HCT116 (cell line): ENCODE measurements at regions not wholly inside any gene's neighbourhood (a gene's known extent, or its start where the extent isn't known, plus 50 kb on each side); places are given as distances from the start of the nearest gene placed in this dataset.

Experiments
- ATAC-seq: fragments of 200-7000 bp; cut with Tn5 transposase; 2 replicates; pipeline ENCODE4 v1.9.1; 2020; ENCODE audit warnings: mild to moderate bottlenecking, moderate library complexity
- BruUV-seq: library from RNA; stranded (reverse); fragments of 400-500 nt; replicated peaks from 2 replicates; lab custom pipeline; 2021; lab: Mats Ljungman, UMichigan
- CTCF ChIA-PET: fragments of 300-600 bp; sonication (Branson Sonifier 250); formaldehyde crosslinking; loops from one replicate; lab custom pipeline; 2021; ENCODE audit warnings: antibody characterized with exemption; lab: Charles Lee
- POLR2A ChIA-PET: fragments of 300-600, 350-600 bp; sonication (Branson Sonifier 250); formaldehyde crosslinking; loops from one replicate; lab custom pipeline; 2021; ENCODE audit warnings: antibody characterized with exemption; lab: Charles Lee
- RAD21 ChIA-PET, 2 experiments: fragments of 300-600 bp; sonication (Branson Sonifier 250); formaldehyde crosslinking; loops; one replicate each; lab custom pipeline; 2023; ENCODE audit warnings: low total read pairs in 2 of 2; ENCODE audit not compliant: uncharacterized antibody in 2 of 2, unreplicated experiment in 2 of 2, low non-redundant PET in 1 of 2; lab: Charles Lee
- DNase-seq: peaks from one replicate; pipeline ENCODE4 v3.0.0-alpha.2; 2010; ENCODE audit warnings: low read depth, low spot score
- H2AFZ ChIP-seq: fragments of 200-600 bp; shearing (Covaris generic), sonication (generic); 2 replicates; pipeline ENCODE4 v1.6.1; 2017; ENCODE audit warnings: low read depth, mixed run types, mixed read lengths, antibody characterized with exemption, low read length; ENCODE audit not compliant: poor library complexity, severe bottlenecking
- H3K27ac ChIP-seq: 2 replicates; pipeline ENCODE4 v1.5.1; 2012; ENCODE audit warnings: low read depth, low read length
- H3K27me3 ChIP-seq: fragments of 200-600 bp; sonication (generic); 2 replicates; pipeline ENCODE4 v1.6.1; 2016; ENCODE audit warnings: mixed run types, low read length, mixed read lengths; ENCODE audit not compliant: insufficient read depth
- H3K36me3 ChIP-seq, 2 experiments: fragments of 200-500 bp in 1 of 2; fragments of 200-600 bp in 1 of 2; sonication (Bioruptor generic) in 1 of 2; sonication (generic) in 1 of 2; 2 replicates each; pipeline versions ENCODE4 v1.5.1 to v1.6.1; 2014 to 2016; ENCODE audit warnings: low read length in 2 of 2, inconsistent platforms in 1 of 2, mixed read lengths in 1 of 2, mixed run types in 1 of 2; ENCODE audit not compliant: insufficient read depth in 2 of 2, control insufficient read depth in 1 of 2
- H3K4me1 ChIP-seq, 2 experiments: fragments of 200-600 bp in 1 of 2; sonication (generic) in 1 of 2; 2 replicates each; pipeline versions ENCODE4 v1.5.1 to v1.6.1; 2012 to 2017; ENCODE audit warnings: low read length in 2 of 2, inconsistent platforms in 1 of 2, mild to moderate bottlenecking in 1 of 2, mixed read lengths in 1 of 2, mixed run types in 1 of 2, moderate library complexity in 1 of 2; ENCODE audit not compliant: insufficient read depth in 2 of 2, control insufficient read depth in 1 of 2
- H3K4me2 ChIP-seq: fragments of 200-600 bp; sonication (generic); 2 replicates; pipeline ENCODE4 v1.6.1; 2017; ENCODE audit warnings: mixed run types, low read length, mixed read lengths
- H3K4me3 ChIP-seq, 2 experiments: fragments of 200-600 bp in 1 of 2; sonication (generic) in 1 of 2; replicated peaks in 1 of 2; 2 replicates each; pipeline ENCODE4 v1.5.1; 2011 to 2016; ENCODE audit warnings: low read length in 2 of 2, control low read depth in 1 of 2, low read depth in 1 of 2, mild to moderate bottlenecking in 1 of 2, mixed read lengths in 1 of 2, mixed run types in 1 of 2
- H3K79me2 ChIP-seq: fragments of 200-600 bp; sonication (generic); 2 replicates; pipeline ENCODE4 v1.6.1; 2017; ENCODE audit warnings: mild to moderate bottlenecking, mixed run types, low read length, moderate library complexity, mixed read lengths; ENCODE audit not compliant: insufficient read depth
- H3K9ac ChIP-seq: fragments of 200-600 bp; sonication (generic); 2 replicates; pipeline ENCODE4 v1.6.1; 2016; ENCODE audit warnings: low read length, mixed read lengths
- H3K9me2 ChIP-seq: fragments of 200-600 bp; sonication (generic), shearing (Covaris generic); 2 replicates; pipeline ENCODE4 v1.6.1; 2017; ENCODE audit warnings: mixed run types, mild to moderate bottlenecking, moderate library complexity; ENCODE audit not compliant: insufficient read depth
- H3K9me3 ChIP-seq, 2 experiments: fragments of 200-500 bp in 1 of 2; fragments of 200-600 bp in 1 of 2; sonication (Bioruptor generic) in 1 of 2; sonication (generic) in 1 of 2; 2 replicates each; pipeline ENCODE4 v1.6.1; 2014 to 2017; ENCODE audit warnings: low read length in 2 of 2, mixed read lengths in 2 of 2, inconsistent platforms in 1 of 2, low read depth in 1 of 2, mild to moderate bottlenecking in 1 of 2, mixed run types in 1 of 2, moderate library complexity in 1 of 2; ENCODE audit not compliant: control insufficient read depth in 1 of 2, insufficient read depth in 1 of 2
- H4K20me1 ChIP-seq: fragments of 200-600 bp; sonication (generic), shearing (Covaris generic); 2 replicates; pipeline ENCODE4 v1.6.1; 2017; ENCODE audit warnings: mixed run types, mild to moderate bottlenecking, moderate library complexity; ENCODE audit not compliant: insufficient read depth
- CBX3 ChIP-seq: IDR thresholded peaks from 2 replicates; pipeline ENCODE4 v1.6.1; 2012; ENCODE audit warnings: low read depth
- CTCF ChIP-seq, 3 experiments: fragments of 200-600 bp in 1 of 3; sonication (generic) in 1 of 3; IDR thresholded peaks in 2 of 3; conservative IDR thresholded peaks in 1 of 3; 2 replicates each; pipeline ENCODE4 v1.5.1; 2012 to 2017; ENCODE audit warnings: low read depth in 2 of 3, low read length in 2 of 3, antibody characterized with exemption in 1 of 3, borderline replicate concordance in 1 of 3, control low read depth in 1 of 3, mild to moderate bottlenecking in 1 of 3, mixed read lengths in 1 of 3, mixed run types in 1 of 3, moderate library complexity in 1 of 3; ENCODE audit not compliant: insufficient read depth in 1 of 3
- ELF1 ChIP-seq: IDR thresholded peaks from 2 replicates; pipeline ENCODE4 v1.6.1; 2012; ENCODE audit warnings: low read depth, borderline replicate concordance
- FOSL1 ChIP-seq: IDR thresholded peaks from 2 replicates; pipeline ENCODE4 v1.6.1; 2012; ENCODE audit warnings: low read depth
- JUND ChIP-seq: IDR thresholded peaks from 2 replicates; pipeline ENCODE4 v1.6.1; 2012
- MAX ChIP-seq: IDR thresholded peaks from 2 replicates; pipeline ENCODE4 v1.6.1; 2012
- SP1 ChIP-seq: IDR thresholded peaks from 2 replicates; pipeline ENCODE4 v1.6.1; 2012; ENCODE audit warnings: low read depth
- TCF7L2 ChIP-seq: IDR thresholded peaks from 2 replicates; pipeline ENCODE4 v1.7.0; 2011; ENCODE audit warnings: borderline replicate concordance, inconsistent platforms; ENCODE audit not compliant: insufficient read depth, insufficient read length; ENCODE audit errors: extremely low read depth
- YY1 ChIP-seq: IDR thresholded peaks from 2 replicates; pipeline ENCODE4 v1.6.1; 2011; ENCODE audit warnings: low read length, low read depth, moderate library complexity, mild to moderate bottlenecking; ENCODE audit not compliant: insufficient replicate concordance; ENCODE audit errors: extremely low read depth
- ZBTB33 ChIP-seq: IDR thresholded peaks from 2 replicates; pipeline ENCODE4 v1.6.1; 2011; ENCODE audit warnings: mild to moderate bottlenecking, low read length, moderate library complexity; ENCODE audit not compliant: insufficient replicate concordance; ENCODE audit errors: extremely low read depth
- ZNF274 ChIP-seq: fragments of 200-500 bp; sonication (Bioruptor generic); IDR thresholded peaks from 2 replicates; pipeline ENCODE4 v1.6.1; 2014; ENCODE audit warnings: mild to moderate bottlenecking, low read depth, low read length, inconsistent platforms
- intact Hi-C: fragments of 100-400 bp; cut with micrococcal nuclease; formaldehyde crosslinking; loops from 2 replicates; pipeline ENCODE4 v1.10.0; 2022

- H3K27me3 ChIP-seq: no peaks in the 10 kb centered on the region
- H3K9me3 ChIP-seq: peaks cover 15 to 34% of the 10 kb centered on the region in 2 experiments; a peak in 2 of 4 replicates
- CTCF ChIA-PET: no interaction called here
- H3K4me3 ChIP-seq: no peak overlapping the region
- no peaks in the 10 kb centered on the region for H3K4me1 ChIP-seq
- POLR2A ChIA-PET: no interaction called here
- no peak overlapping the region for H2AFZ ChIP-seq
- H3K36me3 ChIP-seq: no peaks in the 10 kb centered on the region
- intact Hi-C loops: no loop called here
- H3K4me2 ChIP-seq: no peak overlapping the region
- H3K9me2 ChIP-seq: no peaks in the 10 kb centered on the region
- RAD21 ChIA-PET: interaction anchor here in 1 of 2 experiments (0.6 kb wide), 1 partner anchor 411 kb away, joined by 4 read pairs; no protein-coding TSS in a partner anchor
- no peak overlapping the region for H3K27ac ChIP-seq
- TF ChIP-seq SP1: no peak
- no peak for TF ChIP-seq YY1
- no peak for TF ChIP-seq ZBTB33
- no peak for TF ChIP-seq ZNF274
- TF ChIP-seq CBX3: no peak
- ATAC-seq (no peak), DNase-seq (no peak)
- no peaks in the 10 kb centered on the region for H3K79me2 ChIP-seq
- no peak overlapping the region for H3K9ac ChIP-seq
- no peaks in the 10 kb centered on the region for H4K20me1 ChIP-seq
- no TSS peak for BruUV-seq
Observed at GRCh38 chr10:105434970-105435369, 793.9 kb downstream of the SORCS3 start.

- H4K20me1 ChIP-seq: no peaks in the 10 kb centered on the region
- RAD21 ChIA-PET: no interaction called here
- BruUV-seq: no TSS peak
- no peaks in the 10 kb centered on the region for H3K4me1 ChIP-seq
- H3K79me2 ChIP-seq: no peaks in the 10 kb centered on the region
- ATAC-seq (no peak), DNase-seq (no peak)
- POLR2A ChIA-PET: no interaction called here
- no peak overlapping the region for H3K27ac ChIP-seq
- no peaks in the 10 kb centered on the region for H3K9me2 ChIP-seq
- no peak overlapping the region for H3K4me2 ChIP-seq
- no peaks in the 10 kb centered on the region for H3K27me3 ChIP-seq
- H3K4me3 ChIP-seq: no peak overlapping the region
- CTCF ChIA-PET: no interaction called here
- H3K9me3 ChIP-seq: peaks cover 12 to 62% of the 10 kb centered on the region in 2 experiments; a peak in 3 of 4 replicates
- H3K36me3 ChIP-seq: no peaks in the 10 kb centered on the region
- no peak overlapping the region for H3K9ac ChIP-seq
- intact Hi-C loops: no loop called here
- H2AFZ ChIP-seq: no peak overlapping the region
- TF ChIP-seq CTCF (IDR thresholded peaks at IDR 0.05 in 2 of 3, conservative IDR thresholded peaks at IDR 0.05 in 1 of 3; ENCODE audit: borderline replicate concordance in 1 of 3, insufficient read depth in 1 of 3, low read depth in 2 of 3, low read length in 2 of 3) (no peak), YY1 (no peak), FOSL1 (no peak), TCF7L2 (no peak), ZNF274 (no peak), SP1 (no peak), JUND (no peak), CBX3 (no peak), ELF1 (no peak), MAX (no peak)
Observed at GRCh38 chr10:105413997-105414396, 772.9 kb downstream of the SORCS3 start.
